GM18511 (cell line): ENCODE measurements at regions not wholly inside any gene's neighbourhood (a gene's known extent, or its start where the extent isn't known, plus 50 kb on each side); places are given as distances from the start of the nearest gene placed in this dataset.

Source experiments
- ATAC-seq: cut with Tn5 transposase; IDR thresholded peaks from one replicate; pipeline ENCODE4 v1.9.1; 2021; ENCODE audit warnings: mild to moderate bottlenecking, moderate library complexity; ENCODE audit not compliant: unreplicated experiment

DNA sequence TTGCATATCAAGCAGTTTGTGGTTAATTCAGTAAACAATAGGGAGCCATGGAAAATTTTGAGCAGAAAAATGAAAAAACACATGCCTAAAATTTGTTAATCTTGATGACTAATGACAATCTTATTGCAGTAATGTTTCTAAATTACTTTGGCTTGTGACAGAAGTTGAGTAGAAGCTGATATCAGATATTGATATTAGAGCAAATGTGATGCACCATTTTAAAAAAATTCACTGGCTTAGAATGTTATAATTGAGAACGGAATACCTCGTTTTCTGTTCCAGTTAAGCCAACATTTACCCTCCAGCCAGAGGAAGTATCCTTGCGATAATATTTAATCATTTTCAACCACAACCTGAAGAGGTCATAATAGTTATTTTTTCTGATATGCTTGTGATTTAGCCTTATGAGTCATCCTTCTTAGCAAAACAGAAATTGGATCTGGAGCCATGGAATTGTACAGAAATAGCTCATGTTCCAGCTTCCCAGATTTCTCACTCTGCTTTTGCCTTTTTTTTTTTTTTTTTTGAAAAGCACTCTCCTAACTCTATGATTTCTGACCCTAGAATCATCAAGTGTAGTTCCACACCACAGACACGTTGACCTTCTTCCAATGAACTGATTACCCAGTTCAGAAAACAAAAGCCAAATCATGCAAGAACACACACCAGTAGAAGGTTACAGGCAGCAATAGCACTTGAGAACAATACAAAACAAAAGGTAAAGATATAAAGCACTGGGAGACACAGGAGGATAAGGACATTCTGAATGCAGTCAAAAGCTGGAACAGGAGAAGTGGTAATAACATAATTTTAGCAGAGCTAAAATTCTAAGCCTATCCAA is 96.8 kb upstream of the PHYHIPL start:
- no peak for ATAC-seq

- no peak for ATAC-seq
Measured at GRCh38 chr10:59082249-59082648, 94.2 kb upstream of the PHYHIPL start.

DNA sequence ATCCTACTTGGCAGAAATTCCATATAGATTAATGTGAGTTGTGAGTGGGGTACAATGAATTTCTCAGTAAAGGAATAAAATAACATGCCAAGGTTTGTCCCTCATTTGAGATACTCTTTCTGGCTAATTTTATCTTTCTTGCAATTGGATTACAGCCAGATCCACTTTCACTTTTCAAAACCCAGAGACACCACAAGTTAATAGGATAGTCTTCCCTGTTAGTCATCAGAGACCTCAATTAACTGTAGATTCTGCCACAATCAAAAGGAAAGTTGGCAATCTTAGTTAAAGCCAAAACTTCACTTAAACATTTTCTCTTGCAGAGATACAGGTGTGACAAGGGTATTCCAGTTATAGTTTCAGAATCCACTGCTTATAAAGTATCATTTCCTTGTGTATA is 91.4 kb upstream of the PHYHIPL start:
- no peak for ATAC-seq

GRCh38 chr10:59085711-59086502 is 90.5 kb upstream of the PHYHIPL start:
- no peak for ATAC-seq

- ATAC-seq, result no peak
Measured at GRCh38 chr10:59087486-59087885, 89.0 kb upstream of the PHYHIPL start.

- no peak for ATAC-seq
Measured at GRCh38 chr10:59088912-59089573, 87.4 kb upstream of the PHYHIPL start.

- ATAC-seq, result no peak
Measured at GRCh38 chr10:59090817-59091622, 85.4 kb upstream of the PHYHIPL start.

DNA sequence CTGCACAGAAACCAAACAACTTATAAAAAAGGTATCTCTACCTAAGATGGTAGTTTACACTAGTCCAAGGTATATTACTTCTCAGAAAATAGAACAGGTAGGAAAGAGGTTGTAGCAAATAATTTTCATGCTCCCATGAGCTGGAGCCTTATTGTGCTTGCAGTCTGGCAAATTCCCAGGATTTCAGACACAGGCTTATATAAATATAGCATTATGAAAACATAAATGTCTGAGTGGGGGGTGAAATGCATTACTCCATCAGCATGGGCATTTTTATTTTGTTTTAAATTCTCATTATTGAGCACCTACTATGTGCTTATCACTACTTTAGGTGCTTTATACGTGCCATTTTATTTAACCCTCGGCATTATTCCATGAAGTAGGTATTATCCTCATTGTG is 83.0 kb upstream of the PHYHIPL start:
- no peak for ATAC-seq

- no peak for ATAC-seq
Measured at GRCh38 chr10:59096631-59097030, 79.8 kb upstream of the PHYHIPL start.

- ATAC-seq, result no peak
Measured at GRCh38 chr10:59098387-59098786, 78.1 kb upstream of the PHYHIPL start.

DNA sequence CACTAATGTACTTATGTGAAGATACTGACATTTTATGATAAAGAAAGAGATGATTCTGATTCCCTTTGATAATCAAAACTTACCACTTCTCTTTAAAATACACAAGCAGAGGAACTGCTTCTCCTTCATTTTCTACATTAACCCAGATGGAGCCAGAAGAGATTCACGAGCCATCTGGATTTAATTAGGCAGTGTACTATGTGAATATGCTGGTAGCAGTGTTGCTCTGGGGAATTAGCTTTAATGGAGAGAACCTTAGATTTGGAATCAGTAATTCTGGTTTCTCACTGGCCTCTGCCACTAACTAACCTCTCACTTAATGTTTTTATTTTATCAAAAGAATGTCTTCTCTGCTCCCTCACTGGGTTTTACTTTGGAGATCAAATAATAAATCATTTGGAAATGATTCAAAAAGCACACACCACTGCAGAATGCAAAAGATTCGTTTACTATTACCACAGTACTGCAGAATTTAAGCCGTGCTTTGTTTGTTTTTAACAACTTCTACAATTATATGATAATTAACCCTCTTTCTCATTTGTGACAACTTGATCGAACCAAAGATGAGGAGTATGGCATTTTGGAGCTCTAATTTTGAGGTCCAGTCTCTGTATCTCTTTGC is 77.5 kb upstream of the PHYHIPL start:
- no peak for ATAC-seq

GRCh38 chr10:59099481-59099880 is 77.0 kb upstream of the PHYHIPL start:
- no peak for ATAC-seq

GRCh38 chr10:59102394-59102793 is 74.0 kb upstream of the PHYHIPL start:
- ATAC-seq, result no peak

- no peak for ATAC-seq
Measured at GRCh38 chr10:59104186-59104585, 72.3 kb upstream of the PHYHIPL start.

DNA sequence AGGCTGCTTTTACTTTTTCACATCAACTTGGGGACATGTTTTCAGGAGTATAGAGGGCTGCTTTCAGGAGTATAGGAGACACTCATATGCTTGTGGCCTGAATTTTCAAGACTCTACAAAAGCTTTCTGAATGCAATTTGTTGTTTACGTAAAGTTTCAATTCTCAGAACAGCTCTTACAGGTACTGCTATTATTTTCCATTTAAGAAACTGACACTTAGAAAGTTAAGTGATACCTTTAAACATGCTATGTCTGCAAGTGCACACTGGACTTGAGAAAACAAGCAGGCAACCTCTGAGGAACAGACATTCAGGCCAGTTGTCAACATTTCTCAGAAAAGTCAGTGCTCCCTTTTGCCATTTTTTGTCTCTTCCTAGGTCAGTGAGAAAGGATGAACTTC is 70.0 kb upstream of the PHYHIPL start:
- no peak for ATAC-seq

- ATAC-seq, result no peak
Measured at GRCh38 chr10:59107147-59107546, 69.3 kb upstream of the PHYHIPL start.

DNA sequence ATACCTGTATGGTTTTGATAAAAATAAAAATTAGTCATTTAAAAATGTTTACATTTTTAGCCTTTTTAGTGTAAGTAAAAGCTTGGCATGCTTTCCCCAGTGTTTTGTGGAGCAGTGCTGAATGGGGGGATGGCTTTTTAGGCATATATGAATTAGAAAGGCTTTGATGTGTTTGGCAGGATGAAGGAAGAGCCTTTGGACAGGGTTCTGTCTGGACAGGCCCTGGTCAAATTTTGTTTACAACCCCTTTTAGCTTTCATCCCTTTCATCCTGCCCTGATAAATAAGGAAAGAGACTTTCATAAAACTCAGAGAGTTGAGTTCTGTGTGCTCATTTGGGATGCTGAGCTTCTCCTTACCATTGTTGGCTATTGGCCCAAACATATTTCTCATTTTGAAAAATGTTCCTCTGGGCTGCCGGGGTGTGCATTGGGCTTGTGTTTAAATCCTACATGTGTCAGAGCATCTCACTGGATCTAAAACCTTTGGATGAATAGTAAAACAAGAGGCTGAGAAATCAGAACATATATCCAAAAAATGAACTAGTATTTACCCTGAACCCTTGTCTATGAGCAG is 68.1 kb upstream of the PHYHIPL start:
- no peak for ATAC-seq

DNA sequence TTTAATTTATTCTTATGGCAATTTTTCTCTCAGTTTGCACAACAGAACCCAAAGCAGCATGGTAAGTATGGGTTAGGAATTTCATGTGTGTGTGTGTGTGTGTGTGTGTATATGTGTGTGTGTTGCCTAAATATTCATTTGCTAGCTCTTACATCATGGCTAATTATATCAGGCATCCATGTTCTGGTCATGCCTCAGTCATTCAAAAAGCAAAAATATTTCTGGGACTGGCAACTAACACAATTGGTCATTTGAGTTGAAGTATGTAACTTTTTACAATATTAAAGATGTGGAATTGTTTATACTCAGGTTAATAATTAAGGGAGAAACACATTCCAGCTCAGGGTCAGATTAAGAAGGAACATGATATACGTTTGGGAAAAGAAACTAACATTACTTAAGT is 67.6 kb upstream of the PHYHIPL start:
- no peak for ATAC-seq

GRCh38 chr10:59109826-59110225 is 66.6 kb upstream of the PHYHIPL start:
- no peak for ATAC-seq

GRCh38 chr10:59124187-59124586 is 52.3 kb upstream of the PHYHIPL start:
- no peak for ATAC-seq
